DND-41 (cell line): ENCODE measurements at regions not wholly inside any gene's neighbourhood (a gene's known extent, or its start where the extent isn't known, plus 50 kb on each side); places are given as distances from the start of the nearest gene placed in this dataset.

ENCODE experiments used
- CTCF ChIP-seq: IDR thresholded peaks from 2 replicates; pipeline ENCODE4 v1.5.1; 2012; ENCODE audit warnings: borderline replicate concordance, low read length, moderate library complexity, mild to moderate bottlenecking; ENCODE audit not compliant: poor library complexity, severe bottlenecking; ENCODE audit errors: extremely low read depth
- EZH2 ChIP-seq: IDR thresholded peaks from 3 replicates; pipeline ENCODE4 v1.6.1; 2012; ENCODE audit warnings: borderline replicate concordance, low read depth, mild to moderate bottlenecking, moderate library complexity, low read length, inconsistent platforms; ENCODE audit not compliant: severe bottlenecking

GRCh38 chr4:144499777-144500176 lies 146.2 kb upstream of the HHIP start:
- TF ChIP-seq EZH2 = no peak
- TF ChIP-seq CTCF = no peak
